GM12872 (cell line): ENCODE measurements at regions not wholly inside any gene's neighbourhood (a gene's known extent, or its start where the extent isn't known, plus 50 kb on each side); places are given as distances from the start of the nearest gene placed in this dataset.

Experiments
- TF ChIP-seq, protein P1 (sequence below): IDR thresholded peaks from 3 replicates; pipeline ENCODE4 v1.5.1; 2011; ENCODE audit warnings: low read depth, mild to moderate bottlenecking, low read length, moderate library complexity; ENCODE audit not compliant: insufficient read depth

DNA sequence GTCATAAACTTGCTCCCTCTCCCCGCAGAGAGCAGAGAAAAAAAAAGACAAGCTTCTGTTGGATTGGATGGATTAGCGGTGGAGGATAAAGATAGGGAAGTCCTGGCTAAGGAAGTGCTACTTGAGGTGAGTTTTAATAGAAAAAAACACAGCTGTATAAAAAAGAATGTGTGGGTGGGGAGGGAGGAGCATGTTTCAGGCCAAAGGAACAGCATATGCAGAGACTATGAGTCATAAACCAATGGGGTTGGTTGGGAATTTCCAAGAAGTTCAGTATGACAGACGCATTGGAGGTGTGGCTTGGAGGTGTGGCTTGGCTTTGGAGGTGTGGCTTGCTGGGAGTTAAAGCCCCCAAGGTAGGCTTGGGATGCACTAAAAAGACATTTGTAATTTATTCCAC, 103.0 kb upstream of the LSM8 start:
- TF ChIP-seq, protein P1, sequence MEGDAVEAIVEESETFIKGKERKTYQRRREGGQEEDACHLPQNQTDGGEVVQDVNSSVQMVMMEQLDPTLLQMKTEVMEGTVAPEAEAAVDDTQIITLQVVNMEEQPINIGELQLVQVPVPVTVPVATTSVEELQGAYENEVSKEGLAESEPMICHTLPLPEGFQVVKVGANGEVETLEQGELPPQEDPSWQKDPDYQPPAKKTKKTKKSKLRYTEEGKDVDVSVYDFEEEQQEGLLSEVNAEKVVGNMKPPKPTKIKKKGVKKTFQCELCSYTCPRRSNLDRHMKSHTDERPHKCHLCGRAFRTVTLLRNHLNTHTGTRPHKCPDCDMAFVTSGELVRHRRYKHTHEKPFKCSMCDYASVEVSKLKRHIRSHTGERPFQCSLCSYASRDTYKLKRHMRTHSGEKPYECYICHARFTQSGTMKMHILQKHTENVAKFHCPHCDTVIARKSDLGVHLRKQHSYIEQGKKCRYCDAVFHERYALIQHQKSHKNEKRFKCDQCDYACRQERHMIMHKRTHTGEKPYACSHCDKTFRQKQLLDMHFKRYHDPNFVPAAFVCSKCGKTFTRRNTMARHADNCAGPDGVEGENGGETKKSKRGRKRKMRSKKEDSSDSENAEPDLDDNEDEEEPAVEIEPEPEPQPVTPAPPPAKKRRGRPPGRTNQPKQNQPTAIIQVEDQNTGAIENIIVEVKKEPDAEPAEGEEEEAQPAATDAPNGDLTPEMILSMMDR, result no peak

DNA sequence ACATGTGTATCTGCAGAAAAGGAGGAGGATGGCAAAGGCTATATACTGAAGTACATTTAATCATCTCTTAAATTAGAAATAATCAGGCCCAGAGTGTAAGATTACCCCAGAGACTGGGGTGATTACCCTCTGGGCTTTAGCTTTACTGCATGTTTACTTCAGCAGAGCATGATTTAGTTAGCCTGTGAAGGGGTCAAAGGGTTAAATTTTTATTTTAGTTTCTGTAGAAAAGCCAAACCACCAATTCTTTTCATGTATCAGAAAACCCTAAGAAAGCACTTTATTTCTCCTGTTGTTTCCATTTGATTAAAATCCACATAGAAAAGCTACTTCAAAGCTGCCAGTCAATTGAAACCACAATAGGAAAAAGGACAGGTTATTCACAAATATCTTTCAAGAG, 101.5 kb upstream of the LSM8 start:
- TF ChIP-seq, protein P1, result no peak

DNA sequence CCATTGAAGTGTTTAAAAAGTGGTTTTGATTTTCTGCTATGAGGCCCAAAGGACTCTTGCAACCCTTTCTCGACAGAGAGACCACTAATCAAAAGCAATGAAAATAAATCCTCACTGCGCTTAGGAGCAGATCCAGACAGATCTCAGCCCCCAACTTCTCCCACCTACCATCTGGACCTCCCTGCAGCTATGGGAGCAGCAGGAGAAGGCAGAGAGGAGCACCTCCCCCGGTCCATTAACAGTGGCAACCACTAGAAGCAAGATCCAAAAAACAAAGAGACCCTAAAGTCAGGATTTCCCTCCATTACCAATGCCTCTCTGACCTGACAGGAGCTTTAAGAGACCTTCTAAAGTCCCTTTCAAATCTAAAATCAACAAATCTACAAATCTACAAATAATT, 99.0 kb upstream of the LSM8 start:
- TF ChIP-seq, protein P1, result no peak

DNA sequence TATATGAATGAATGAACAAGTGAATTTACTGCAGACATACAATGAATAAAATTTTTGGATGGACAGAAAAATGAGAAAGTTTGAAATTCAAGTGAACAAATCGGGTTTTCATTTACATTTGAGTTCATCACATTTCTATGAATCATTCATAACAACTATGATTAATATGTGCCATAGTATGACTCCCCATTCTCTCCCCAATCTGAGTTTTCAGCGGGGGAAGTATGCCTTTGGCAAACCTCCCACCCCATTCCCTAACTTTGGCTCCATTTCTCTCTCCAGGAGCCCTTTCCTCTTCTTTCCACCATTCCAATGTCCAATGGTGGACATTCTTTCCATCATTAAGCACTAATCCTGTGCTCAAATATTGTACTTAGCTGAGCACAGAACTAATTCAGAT, 96.8 kb upstream of the LSM8 start:
- TF ChIP-seq, protein P1, result no peak

DNA sequence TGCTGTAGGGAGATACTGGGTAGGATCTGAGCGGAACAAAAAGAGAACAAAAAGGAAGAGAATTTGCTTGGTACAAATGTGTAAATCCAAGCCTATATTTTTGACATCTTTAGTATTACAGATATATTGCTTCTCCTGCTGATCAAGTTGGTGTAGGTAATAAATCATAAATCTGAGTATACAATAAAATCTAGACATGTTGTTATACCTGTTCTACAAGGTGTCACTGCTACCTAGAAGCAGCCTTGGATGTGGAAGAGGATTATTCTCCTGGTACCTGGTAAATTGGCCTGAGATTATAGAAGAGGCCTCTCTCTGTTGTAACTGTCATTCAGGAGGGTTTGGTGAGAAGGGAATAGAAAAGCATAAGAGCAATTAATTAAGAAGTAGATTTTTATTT, 89.9 kb upstream of the LSM8 start:
- TF ChIP-seq, protein P1, result no peak

DNA sequence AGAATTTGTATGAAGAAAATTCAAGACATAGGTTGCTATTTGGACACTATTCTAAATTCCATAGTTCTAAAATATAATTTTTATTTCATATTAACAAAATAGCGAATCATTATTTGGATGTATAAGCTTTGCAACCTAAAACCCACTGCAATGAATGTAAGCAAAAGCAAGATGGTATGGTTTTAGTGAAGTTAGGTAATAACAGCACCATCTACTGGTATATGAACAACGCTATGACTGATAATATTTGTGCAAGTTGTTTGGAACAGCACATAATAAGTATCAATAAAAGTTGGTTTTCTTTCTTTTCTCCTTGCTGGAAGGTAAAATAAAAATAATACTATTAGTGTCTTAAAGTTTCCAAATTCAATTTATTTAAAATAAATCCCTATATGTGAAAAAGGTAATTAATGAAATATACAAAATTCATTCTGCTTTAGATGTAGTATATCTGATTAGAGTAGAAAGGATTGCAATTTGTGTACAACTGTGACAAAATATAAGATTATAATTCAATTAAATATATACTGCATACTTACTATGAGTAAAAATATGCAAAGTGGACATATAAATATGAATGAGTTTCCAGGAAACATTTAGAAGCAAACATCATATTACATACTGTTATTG, 79.0 kb upstream of the LSM8 start:
- TF ChIP-seq, protein P1, result peak; percentile 49

DNA sequence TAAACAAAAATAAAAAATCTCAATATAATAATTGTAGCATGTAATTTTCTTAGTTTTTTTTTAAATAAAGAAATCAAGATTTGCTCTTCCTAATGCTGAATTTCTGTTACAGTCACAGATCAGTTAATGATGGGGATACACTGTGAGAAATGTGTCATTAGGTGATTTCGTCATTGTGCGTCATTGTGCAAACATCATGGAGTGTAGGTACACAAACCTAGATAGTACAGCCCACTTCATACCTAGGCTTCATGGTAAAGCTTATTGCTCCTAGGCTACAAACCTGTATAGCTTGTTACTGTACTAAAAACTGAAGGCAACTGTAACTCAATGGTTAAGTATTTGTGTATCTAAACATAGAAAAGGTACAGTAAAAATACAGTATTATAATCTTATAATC, 74.4 kb upstream of the LSM8 start:
- TF ChIP-seq, protein P1, result no peak
